ENCODE measurements at regions not wholly inside any gene's neighbourhood (a gene's known extent, or its start where the extent isn't known, plus 50 kb on each side); places are given as distances from the start of the nearest gene placed in this dataset.

GRCh38 chr15:98144388-98144787 is 183.9 kb downstream of the ARRDC4 start:
- no peak for DNase-seq

DNA sequence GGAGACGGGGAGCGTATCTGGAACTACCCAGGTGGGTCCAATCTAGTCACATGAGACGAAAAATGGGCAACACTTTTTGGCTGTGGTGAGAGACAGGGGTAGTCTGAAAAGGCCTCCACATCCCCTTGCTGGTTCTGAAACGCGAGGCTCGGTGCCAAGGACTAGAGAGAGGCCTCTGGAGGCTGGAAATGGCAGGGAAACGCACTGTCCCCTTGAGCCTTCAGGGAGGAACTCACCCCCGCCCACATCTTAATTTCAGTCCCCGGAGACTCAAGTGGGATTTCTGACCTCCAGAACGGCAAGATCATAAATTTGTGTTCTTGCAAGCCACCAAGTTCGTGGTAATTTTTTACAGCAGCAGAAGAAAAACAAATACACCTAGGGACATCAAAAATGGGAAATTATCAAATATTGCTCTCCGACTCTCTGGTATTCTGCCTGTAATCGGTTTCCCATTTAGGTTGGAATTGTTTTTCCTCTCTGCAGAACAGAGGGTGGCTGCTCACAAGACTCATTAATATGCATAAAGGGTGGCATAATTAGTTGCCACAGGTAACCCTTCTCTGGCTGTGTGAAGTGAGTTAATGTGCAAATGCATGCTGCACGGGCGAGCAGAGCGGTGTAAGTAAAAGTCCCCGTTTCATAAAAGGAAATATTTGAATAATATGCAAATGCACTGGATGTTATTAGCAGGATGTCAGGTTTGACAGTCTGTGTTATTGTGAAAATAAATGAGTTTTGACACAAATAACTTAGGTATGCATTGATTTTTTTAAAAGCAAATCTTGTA is 185.7 kb downstream of the ARRDC4 start:
- DNase-seq: no peak

DNA sequence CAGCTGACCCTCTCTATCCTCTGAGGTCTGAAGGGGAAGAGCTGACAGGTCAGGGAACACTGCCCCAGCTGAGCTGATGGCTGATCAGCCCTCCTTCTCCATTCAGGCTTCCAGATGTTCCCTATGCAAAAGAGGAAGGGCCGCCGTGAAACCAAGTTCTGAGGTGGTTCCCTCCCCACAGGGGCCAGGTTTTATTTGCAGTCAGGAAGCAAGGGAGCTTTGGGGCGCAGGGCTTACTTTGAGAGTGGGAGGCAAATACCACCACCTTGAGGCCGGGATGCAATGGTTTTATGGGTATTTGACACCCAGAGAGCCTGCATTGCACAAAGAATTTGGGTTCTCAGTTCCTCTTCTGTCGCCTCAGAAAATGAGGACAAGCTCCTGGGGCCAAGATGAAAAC is 186.9 kb downstream of the ARRDC4 start:
- DNase-seq: no peak

GRCh38 chr15:98150084-98150483 is 189.6 kb downstream of the ARRDC4 start:
- no peak for DNase-seq

GRCh38 chr15:98150536-98150935 is 190.0 kb downstream of the ARRDC4 start:
- DNase-seq: no peak

- DNase-seq: no peak
These were observed 190.6 kb downstream of the ARRDC4 start for GRCh38 chr15:98151096-98151495.

DNA sequence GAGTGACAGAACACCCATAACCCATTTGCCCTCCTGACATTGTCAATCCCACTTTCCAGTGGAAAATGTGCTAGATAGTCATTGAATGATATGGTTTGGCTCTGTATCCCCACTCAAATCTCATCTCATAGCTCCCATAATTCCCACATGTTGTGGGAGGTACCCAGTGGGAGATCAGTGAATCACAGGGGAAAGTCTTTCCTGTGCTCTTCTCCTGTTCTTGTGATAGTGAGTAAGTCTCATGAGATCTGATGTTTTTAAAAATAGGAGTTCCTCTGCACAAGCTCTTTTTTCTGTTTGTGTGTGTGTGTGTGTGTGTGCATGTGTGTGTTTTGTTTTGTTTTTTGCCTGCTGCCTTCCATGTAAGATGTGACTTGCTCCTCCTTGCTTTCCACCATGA is 191.7 kb downstream of the ARRDC4 start:
- no peak for DNase-seq

GRCh38 chr15:98154863-98155262 is 194.4 kb downstream of the ARRDC4 start:
- no peak for DNase-seq

- DNase-seq: no peak
These were observed 194.9 kb downstream of the ARRDC4 start for GRCh38 chr15:98155356-98155755.

DNA sequence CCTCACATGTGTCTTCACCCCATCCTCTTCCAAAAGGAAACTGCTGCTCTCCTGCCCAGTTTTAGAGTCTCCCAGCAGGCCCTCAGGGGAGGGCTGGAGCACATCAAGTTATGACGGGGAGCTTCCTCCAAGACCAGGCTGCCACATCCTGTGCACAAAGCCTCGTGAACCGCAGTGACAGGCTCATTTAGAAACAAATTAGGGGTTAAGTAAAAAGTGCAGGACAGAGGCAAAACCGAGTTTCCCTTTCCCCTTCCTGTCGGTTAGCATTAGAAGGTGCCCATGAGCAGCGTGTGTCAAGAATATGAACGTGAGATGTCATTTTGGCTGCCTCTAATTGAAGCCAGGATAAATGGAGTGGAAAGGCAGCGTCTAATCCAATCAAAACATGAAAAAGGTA is 199.7 kb downstream of the ARRDC4 start:
- no peak for DNase-seq

DNA sequence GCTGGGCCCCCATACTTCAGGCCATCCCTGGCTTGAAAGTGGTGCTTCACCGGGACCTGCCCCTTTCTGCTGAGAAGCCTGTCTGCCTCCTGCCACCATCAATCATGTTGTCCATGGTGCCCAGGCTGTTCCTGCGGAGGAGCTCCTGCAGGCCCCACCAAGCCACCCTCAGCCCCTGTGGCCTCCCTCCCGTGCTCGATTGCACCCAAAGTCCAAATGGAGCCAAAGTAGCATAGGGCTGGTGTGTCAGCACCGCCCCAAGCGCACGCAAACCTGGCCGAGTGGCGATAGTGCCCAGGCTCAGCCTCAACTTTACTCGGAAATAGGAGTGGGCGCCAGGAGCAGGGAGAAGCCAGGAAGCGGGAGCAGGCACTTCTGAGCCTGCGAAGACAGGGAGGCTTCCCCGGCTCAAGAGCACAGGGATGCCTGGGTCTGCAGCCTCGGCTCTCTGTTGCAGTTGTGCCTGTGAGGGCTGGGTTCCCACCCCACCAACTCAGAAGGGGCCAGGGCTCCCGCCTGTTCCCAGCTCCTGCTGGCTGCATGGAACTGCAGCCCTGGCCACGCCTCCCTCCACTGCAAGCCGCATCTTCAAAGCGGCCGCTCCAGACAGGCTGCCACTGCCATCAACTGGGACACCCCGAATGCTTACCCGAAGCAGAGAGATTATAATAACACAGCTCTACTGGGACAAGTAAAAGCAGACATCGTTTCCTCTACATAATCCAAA is 203.0 kb downstream of the ARRDC4 start:
- no peak for DNase-seq

DNA sequence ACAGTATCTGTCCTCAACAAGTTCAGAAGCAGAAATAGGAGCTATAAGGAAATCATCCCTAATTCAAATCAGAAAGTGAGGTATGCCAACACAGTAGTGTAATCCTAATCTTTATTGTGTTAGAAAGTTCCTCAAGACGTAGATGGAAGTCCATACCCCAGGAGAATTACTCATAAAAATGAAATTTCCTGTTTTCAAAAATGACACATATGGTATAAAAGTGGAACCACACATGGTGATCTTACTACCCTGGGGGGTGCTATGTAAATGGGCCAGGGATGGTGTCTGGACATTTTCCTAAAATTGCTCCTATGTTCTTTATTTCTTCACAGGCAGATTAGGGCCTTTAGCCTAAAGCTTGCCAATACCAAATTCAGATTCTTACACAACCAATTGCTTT is 204.1 kb downstream of the ARRDC4 start:
- no peak for DNase-seq

DNA sequence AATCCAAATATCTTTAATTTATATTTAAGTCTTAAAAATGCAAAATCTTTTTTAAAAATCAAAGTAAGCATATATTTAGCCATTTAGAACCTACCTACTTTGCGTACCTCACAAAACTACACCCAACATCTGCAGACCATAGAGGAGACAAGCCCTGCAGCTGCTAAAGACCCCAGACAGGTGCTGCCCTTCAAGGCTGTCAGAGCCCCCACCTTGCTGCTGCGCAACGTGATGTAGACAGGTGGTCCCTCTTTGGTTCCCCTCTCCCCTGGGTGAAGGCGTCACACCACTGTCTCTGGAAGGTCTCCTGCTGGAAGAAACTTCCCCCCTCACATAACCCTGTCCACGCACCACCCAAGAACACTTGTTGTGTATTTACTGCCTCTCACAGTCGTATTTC is 204.5 kb downstream of the ARRDC4 start:
- DNase-seq: no peak

- no peak for DNase-seq
These were observed 207.3 kb downstream of the ARRDC4 start for GRCh38 chr15:98167722-98168268.

DNA sequence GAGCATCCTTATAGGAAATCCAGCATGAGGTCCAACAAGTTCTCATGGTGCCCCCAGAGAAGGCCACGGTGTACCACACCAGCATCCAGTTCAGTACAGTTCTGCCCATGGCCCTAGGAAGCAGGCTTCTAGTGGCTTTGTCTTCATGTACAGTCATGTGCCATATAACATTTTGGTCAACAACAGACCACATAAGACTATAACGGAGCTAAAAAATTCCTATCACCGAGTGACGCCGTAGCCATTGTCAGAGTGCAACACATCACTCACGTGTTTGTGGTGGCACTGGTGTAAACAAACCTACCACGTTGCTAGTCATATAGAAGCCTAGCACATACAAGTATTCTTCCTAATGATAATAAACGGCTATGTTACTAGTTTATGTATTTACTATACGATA is 209.0 kb downstream of the ARRDC4 start:
- no peak for DNase-seq

DNA sequence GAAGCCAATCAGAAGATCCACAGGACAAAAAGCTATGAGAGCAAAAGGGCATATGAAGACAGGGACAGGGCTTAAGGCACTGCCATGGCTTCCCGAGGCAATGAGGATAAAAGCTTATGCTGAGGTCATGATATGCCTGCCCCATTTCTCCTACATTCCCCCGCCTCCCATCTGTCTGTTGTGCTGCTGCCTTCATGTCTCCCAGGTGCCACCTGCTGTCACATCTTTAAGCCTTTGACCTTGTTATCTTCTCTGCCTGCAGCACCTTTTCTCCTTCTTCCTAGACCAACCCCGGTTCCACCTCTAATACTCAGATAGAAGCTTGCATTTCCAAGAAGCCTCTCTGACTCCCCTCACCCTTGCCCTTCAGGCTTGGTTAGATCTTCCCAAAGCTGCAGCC is 213.8 kb downstream of the ARRDC4 start:
- no peak for DNase-seq

DNA sequence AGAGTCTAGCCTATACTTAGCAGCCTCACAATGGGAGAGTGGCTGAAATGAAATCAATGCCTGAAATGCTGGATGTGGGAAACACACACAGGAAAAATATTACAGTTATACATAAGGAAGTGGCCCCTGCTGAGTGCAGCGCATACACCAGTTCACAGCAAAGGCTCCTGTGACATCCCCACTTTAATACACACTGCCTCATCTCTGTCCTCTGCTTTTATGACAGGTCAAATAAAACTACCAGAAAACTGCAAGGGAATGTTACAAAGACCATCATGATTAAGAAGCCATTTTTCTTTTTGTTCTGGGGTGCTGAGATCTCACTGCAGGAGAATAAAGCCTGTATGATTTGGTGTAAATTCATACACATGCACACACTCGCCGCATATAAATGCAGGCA is 214.3 kb downstream of the ARRDC4 start:
- DNase-seq: no peak

DNA sequence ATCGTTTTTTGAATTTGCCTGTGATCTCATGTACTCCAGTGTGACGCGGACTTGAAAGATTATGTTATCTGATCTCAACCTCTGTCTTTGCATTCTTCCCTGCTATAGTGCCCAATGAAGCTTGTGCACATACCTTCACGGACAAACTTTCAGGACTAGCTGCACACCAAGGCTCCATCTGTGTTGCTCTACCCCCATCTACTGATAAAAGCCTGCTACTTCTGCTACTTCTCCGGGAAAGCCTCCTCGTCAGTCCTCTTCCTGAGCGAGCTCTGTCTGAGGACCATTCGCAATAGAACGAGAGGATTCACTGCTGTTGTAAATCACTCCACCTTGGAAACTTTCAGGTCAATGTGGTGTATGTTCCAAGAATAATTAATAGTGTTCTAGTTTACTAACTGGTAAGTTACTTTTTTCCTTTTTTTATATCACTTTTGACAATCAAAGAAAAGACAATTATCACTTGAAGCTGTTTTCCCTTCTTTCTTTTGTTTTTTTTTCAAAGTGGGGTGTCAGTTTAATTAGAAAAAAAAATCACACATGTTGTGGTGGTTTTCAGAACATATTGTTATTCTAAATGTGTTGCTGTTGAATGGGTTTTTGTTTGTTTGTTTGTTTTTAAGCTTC is 217.6 kb downstream of the ARRDC4 start:
- DNase-seq: peak; percentile 28

- no peak for DNase-seq
These were observed 218.4 kb downstream of the ARRDC4 start for GRCh38 chr15:98178861-98179260.

DNA sequence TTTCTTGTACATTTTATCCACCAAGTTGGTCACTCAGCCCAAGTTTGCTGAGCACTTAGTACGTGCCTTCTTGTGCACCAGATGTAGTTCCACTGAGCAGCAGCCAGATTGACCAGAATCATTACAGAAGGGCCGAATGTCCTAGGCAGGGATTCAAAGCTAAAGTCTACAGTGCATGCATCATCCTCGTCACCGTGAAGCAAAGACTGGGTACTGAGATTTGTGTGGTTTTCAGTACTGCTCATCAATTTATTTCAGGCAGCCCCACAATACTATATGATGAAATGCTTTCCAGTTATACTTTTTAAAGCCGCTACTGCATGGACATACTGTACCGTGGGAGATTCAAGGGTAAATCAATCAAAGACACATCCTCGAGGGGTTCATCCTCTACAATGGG is 227.0 kb downstream of the ARRDC4 start:
- DNase-seq: no peak

DNA sequence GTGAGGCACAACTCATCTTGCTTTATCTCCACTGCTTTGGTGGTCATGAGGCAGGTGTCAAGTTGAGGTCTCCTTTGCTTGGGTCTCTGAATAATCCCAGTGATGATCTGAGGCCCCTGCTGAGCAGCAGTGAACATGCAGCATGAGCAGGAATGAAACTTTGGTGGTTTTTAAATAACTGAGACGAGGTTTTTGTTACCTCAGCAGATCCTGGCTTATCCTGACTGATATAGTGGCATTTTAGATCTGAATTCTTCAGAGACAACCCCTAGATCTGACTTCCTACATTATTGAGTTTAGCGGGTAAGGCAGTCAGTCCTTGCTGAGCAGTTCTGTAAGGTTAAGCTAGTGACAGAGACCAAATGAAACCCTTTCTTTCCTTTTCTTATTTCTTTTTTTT is 230.4 kb downstream of the ARRDC4 start:
- DNase-seq: no peak

- DNase-seq: no peak
These were observed 235.3 kb downstream of the ARRDC4 start for GRCh38 chr15:98195796-98196195.

- no peak for DNase-seq
These were observed 235.9 kb downstream of the ARRDC4 start for GRCh38 chr15:98196371-98196770.

- DNase-seq: peak; percentile 43
These were observed 241.8 kb downstream of the ARRDC4 start for GRCh38 chr15:98202256-98202655.

All from NCI-H748 treated with DMSO at 0.1 percent for 48 hours (cell line).